HG02678 (cell line): ENCODE measurements at regions not wholly inside any gene's neighbourhood (a gene's known extent, or its start where the extent isn't known, plus 50 kb on each side); places are given as distances from the start of the nearest gene placed in this dataset.
"Not testable (repeated sequence)": the region's sequence is repeated elsewhere in the genome, so short reads cannot be mapped to it uniquely, and the experiment has no call there.

Experiments
- ATAC-seq: cut with Tn5 transposase; IDR thresholded peaks from one replicate; pipeline ENCODE4 v1.9.1; 2021; ENCODE audit warnings: mild to moderate bottlenecking, moderate library complexity; ENCODE audit not compliant: unreplicated experiment

DNA sequence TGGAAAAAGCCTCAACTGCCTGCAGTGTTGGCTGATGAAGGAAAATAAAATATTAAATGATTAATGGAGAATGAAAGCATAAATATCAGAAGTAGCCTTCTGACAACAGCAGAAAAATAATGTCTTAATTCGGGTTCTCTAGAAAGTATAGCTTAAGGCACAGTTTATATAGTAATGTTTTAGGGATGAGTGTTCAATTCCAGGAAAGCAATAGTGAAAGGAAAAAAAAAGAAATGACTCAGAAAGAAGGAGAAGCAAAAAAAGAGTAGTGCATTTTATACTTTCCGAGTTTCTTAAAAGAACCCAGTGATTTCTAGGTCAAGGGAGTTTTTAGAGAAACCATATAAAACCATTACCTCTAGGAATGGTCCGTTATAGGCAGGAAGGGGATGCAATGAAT is 137.3 kb downstream of the HTR1B start:
- no peak for ATAC-seq

- no peak for ATAC-seq
Observed at GRCh38 chr6:77324866-77325265, 138.4 kb downstream of the HTR1B start.

DNA sequence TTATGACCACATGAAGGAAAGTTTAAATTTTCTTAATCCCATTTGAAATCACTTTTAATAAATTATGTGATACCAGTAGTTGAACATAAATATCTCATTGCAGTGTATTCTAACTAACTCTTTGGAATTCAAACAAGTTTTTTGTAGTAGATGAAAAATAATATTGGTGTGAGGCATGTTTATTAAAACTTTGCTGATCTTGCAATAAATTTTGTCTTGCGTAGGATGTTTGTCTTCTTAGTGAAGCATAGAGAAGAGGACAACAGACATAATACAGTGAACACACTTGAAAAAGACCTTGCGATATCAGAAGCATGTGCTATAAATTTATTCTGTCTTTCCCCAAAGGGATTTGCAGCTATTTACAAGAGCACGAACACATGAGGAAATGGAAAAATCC is 140.7 kb downstream of the HTR1B start:
- no peak for ATAC-seq

DNA sequence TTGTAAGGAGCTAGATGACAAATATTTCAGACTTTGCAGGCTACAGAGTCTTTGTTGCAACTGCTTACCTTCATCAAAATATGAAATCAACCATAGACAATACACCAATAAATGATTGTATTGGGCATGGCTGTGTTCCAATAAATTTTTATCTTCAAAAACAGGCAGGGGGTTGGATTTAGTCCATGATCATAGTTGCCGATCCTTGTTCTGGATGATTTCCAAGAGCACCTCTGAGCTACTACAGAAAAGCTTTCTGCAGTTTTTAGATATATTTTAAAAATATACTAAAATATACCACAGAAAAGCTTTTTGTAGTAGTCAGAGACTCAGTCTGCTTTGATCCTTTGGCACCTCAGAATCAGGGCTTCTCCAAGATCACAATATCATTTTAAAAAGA is 145.0 kb downstream of the HTR1B start:
- ATAC-seq: no peak

- ATAC-seq: no peak
Observed at GRCh38 chr6:77313595-77313994, 149.7 kb downstream of the HTR1B start.

GRCh38 chr6:77299931-77300330 is 163.4 kb downstream of the HTR1B start:
- ATAC-seq: no peak

- no peak for ATAC-seq
Observed at GRCh38 chr6:77298283-77298682, 165.0 kb downstream of the HTR1B start.

DNA sequence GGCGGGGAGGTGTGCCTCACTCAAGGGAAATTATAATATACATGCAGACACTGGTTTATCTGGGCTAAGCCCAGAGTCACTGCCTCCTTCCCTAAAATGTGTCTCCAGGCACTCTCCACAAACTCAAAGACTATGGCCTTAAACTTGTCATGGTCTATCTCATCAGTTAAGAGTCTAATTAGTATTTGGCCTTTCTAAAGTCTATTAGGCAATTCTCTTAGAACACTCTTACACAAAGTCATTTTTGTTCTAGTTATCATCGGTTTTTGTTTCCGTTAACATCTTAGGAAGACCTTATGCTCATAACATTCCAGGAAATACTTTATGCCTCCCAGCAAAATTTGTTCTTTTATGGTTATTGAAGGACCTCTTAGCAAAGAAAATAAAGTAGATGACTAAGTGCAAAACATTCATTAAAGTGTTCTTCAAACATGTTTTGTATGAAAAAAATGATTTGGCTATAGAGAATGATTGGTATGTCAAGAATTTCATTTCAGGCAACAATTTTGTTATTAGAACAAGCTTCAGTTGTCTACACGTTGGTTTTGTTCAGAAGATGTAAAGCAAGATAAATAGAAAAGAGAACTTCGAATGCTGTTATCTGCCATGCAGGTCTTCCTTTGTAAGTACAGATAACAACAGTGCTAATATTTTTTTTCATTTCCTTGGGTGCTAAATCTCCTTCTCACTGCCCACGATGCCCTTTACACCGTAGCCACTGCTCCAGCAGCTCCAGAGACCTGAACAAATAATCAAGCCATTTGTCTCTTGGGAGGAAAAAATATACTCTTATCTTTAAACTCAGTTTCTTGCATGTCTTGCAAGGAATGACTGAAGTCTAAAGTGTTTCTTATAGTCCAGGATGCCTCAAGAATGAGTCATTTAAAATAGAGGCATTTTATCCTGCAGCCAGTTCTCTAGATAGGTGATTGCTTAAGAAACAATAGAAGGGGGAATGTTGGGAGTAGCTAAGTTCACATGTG is 170.4 kb downstream of the HTR1B start:
- no peak for ATAC-seq

DNA sequence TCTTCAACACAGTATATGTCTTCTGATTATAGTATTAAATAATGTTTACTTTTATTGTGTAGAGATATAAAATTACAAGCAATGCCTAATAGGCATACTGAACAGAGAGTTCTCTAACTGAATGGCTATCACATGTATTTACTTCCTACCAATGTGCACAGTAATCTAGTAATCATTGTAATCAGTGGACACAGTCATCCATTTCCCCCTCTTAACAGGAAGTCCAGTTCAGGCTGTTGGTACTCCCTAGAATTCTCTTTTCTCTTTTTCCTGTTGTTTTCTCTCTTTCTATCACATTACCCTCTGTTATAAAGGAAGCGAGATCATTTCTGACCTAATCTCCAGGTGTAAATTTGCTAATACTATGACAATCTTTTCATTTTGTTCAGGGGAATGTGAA is 172.5 kb downstream of the HTR1B start:
- ATAC-seq: no peak

DNA sequence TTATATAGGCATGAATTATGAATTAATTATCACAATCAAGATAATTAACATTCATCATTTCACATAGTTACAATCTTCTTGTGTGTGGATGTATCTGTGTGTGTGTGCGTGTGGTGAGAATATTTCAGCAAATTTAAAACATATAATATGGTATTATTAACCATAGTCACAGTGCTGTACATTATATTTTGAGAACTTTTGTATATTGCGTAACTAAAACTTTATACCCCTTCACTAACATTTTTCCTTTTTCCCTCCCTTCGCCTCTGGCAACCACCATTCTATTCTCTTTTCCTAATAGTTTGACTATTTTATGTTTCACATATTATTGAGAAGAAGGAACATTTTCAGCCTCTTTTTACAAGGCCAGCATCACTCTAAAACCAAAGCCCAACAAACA is 176.8 kb downstream of the HTR1B start:
- ATAC-seq: no peak

GRCh38 chr6:77273929-77274328 is 189.4 kb downstream of the HTR1B start:
- no peak for ATAC-seq

DNA sequence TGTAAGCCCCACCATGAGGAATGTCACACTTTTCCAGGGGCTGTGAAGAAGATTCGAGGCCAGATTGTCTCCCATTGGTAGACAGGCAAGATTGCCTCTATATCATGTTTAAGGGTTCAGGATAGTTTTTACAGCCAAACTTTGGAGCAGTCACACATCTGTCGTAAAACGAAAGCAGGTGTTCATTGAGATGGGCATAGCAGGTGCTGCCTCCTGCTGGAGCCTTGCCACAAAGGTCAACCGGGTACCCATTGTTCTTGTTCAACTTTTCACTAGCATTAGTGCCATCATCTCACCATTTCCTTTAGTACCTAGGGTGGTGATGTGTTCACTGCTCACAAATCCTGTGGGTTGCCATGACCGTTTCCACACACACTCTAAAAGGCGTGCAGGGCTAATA is 198.3 kb downstream of the HTR1B start:
- ATAC-seq: no peak

DNA sequence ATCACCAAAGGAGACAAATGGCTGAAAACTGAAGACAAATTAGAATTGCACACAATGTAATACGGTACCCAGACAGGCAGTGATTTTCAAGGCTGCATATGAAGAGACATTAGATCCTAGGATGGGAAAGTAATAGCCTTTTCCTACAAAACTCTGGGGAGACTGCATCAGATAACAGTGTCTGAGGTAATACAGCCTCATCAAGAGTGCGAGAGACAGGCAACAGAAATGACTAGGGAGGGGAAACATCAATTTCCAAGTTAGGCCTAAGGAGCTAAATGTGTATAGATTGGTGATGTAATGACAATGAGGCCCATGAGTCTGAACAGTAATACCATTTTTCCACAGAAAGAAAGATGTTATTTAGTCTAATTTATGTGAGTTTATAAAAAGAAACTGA is 200.3 kb downstream of the HTR1B start:
- ATAC-seq: no peak

DNA sequence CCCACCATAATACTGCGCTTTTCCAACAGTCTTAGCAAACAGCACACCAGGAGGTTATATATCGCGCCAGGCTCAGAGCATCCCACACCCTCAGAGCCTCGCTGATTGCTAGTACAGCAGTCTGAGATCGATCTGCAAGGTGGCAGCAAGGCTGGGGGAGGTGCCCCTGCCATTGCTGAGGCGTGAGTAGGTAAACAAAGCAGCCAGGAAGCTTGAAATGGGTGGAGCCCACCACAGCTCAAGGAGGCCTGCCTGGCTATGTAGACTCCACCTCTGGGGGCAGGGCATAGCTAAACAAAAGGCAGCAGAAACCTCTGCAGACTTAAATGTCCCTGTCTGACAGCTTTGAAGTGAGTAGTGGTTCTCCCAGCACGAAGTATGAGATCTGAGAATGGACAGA is 211.5 kb downstream of the HTR1B start:
- not testable (repeated sequence) for ATAC-seq

GRCh38 chr6:77249560-77249959 is 213.7 kb downstream of the HTR1B start:
- ATAC-seq: no peak

GRCh38 chr6:77245026-77245425 is 218.3 kb downstream of the HTR1B start:
- ATAC-seq: no peak

- no peak for ATAC-seq
Observed at GRCh38 chr6:77231438-77232305, 231.6 kb downstream of the HTR1B start.

DNA sequence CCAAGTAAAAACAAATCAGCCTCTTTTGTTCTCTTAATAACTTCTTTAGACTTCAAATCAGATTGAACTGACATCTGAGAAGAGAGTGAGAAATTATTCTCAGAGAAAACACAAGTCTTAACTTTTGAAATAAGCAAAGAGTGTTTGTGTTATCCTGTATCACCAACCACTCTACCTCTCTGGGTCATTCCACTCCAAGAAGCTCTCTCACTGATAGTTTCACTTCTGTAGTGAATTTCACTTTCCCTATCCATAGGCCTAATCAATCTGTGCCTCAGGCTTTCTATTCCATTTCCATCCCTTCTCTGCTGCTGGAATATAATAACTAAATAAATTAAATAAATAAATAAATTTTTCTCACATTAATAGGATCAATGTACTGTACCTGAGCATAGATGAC is 235.0 kb downstream of the HTR1B start:
- ATAC-seq: no peak

DNA sequence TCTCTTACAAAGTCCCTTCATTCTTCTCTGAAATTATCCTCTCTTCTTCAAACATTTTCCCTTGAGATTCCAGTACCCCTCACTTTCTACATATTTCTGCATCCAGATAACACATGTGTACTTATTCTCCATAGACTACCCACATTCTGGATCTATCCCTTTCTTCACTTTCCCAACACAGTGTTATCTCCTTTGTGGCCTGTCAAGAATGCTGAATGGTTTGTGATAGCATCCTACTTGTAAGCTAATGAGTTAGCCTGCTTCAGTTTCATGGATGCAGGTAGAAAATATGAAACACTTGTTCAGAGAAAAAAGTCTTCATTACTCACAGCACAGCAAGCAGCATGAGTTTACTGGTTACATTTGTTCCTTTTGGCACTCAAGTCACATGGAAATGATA is 245.4 kb downstream of the HTR1B start:
- no peak for ATAC-seq

DNA sequence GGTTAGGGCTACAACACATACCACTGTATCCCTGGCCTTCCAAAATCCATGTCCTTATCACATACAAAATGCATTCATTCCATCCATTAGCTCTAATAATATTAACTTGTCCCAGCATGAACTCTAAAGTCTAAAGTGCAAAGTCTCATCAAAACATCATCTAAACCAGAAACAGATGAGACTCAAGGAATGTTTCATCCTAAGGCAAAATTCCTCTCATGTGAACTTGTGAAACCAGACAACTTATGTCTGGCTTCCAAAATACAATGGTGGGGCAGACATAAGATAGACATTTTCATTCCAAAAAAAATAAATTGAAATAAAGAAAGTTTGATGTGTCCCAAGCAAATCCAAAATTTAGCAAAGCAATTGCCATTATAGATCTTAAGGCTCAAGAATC is 257.4 kb downstream of the HTR1B start:
- no peak for ATAC-seq

DNA sequence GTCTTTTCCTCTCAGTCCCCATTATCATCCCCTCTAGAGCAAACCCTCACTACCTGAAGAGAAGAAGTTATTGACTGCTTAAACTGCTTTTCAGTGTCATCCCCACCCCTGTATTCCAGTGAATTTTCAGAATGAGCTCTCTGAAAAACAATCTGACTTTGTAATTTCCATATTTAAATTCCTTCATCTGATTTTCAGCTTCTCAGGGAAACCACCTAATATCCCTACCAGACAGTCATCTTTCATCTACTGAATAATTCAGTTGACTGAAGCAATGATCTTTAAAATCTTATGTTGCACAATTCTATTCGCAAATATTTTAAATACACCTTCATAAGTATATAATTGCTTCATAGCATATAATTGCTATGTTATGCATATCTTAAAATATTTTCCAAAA is 258.7 kb downstream of the HTR1B start:
- no peak for ATAC-seq

DNA sequence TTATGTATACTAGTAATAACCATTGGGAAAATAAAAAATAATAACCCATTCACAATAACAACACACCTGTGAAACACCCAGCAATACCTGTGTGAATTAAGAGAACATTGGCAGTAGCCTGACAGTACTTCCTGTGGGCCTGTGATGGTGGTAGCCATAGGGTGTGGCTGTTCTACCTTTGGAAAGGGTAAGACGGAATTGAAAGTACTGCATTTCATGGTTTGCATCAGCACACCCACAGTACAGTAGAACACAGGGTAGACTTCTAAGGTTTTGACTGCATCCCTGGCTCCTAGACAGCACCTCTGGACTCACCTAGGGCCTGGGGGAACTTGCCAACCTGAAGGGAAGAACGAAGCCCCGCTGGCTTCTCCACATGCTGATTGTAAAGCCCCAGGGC is 279.8 kb downstream of the HTR1B start:
- no peak for ATAC-seq
